KOPT-K1 (cell line): ENCODE measurements at regions not wholly inside any gene's neighbourhood (a gene's known extent, or its start where the extent isn't known, plus 50 kb on each side); places are given as distances from the start of the nearest gene placed in this dataset.

ENCODE experiments used
- H3K27ac ChIP-seq: fragments of 200-600 bp; sonication (generic); 2 replicates; pipeline ENCODE4 v1.5.1; 2016; ENCODE audit warnings: antibody characterized with exemption, mild to moderate bottlenecking, low read depth, low read length; ENCODE audit not compliant: poor library complexity, severe bottlenecking
- H3K36me3 ChIP-seq: fragments of 200-600 bp; sonication (generic); 2 replicates; pipeline ENCODE4 v1.5.1; 2017; ENCODE audit warnings: antibody characterized with exemption, mild to moderate bottlenecking, low read length, moderate library complexity; ENCODE audit not compliant: insufficient read depth
- H3K9me3 ChIP-seq: fragments of 200-600 bp; sonication (generic); 2 replicates; pipeline ENCODE4 v1.5.1; 2017; ENCODE audit warnings: antibody characterized with exemption, low read length, mild to moderate bottlenecking; ENCODE audit not compliant: insufficient read depth, poor library complexity, severe bottlenecking

GRCh38 chr15:88309363-88309762 lies 52.8 kb upstream of the NTRK3 start:
- no peak overlapping the region for H3K27ac ChIP-seq
- H3K36me3 ChIP-seq = no peaks in the 10 kb centered on the region
- H3K9me3 ChIP-seq = no peaks in the 10 kb centered on the region

- H3K9me3 ChIP-seq = no peaks in the 10 kb centered on the region
- H3K27ac ChIP-seq = no peak overlapping the region
- no peaks in the 10 kb centered on the region for H3K36me3 ChIP-seq
Measured at GRCh38 chr15:88307344-88307743, 50.8 kb upstream of the NTRK3 start.
